ENCODE measurements at regions not wholly inside any gene's neighbourhood (a gene's known extent, or its start where the extent isn't known, plus 50 kb on each side); places are given as distances from the start of the nearest gene placed in this dataset.

DNA sequence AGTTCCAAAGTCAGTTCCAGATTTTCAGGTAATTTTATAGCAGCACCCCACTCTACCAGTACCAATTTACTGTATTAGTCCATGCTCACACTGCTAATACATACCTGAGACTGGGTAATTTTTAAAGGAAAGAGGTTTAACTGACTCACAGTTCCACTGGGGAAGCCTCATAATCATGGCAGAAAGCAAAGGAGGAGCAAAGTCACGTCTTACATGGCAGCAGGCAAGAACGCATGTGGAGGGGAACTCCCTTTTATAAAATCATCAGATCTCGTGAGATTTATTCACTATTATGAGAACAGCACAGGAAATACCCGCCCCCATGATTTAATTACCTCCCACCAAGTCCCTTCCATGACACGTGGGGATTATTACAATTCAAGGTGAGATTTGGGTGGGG, 142.4 kb downstream of the AHR start:
- H3K4me1 ChIP-seq (ENCODE audit: insufficient read depth, low read length): peaks cover 12% of the 10 kb centered on the region
- BruUV-seq (replicated peaks): no TSS peak
- ChIA-PET CTCF (no interaction called here), POLR2A (ENCODE audit: unreplicated experiment) (no interaction called here)
- ATAC-seq (no peak), DNase-seq (no peak)
- no peaks in the 10 kb centered on the region for H3K9me2 ChIP-seq (replicated peaks; ENCODE audit: low read length)
- no peaks in the 10 kb centered on the region for H3F3A ChIP-seq (ENCODE audit: low read length, unreplicated experiment)
- no peak overlapping the region for H2AFZ ChIP-seq (ENCODE audit: low read length)
- no peaks in the 10 kb centered on the region for H3K79me2 ChIP-seq (ENCODE audit: low read length)
- intact Hi-C loops (cut with micrococcal nuclease): loop anchor here (10.0 kb wide), 1 partner anchor 204 kb away; no protein-coding TSS in a partner anchor
- no peaks in the 10 kb centered on the region for H3K27me3 ChIP-seq (ENCODE audit: low read length)
- H3K4me2 ChIP-seq (ENCODE audit: low read length): no peak overlapping the region
- no peak overlapping the region for H3K4me3 ChIP-seq (ENCODE audit: low read length)
- H3K9me3 ChIP-seq (ENCODE audit: low read length): no peaks in the 10 kb centered on the region
- TF ChIP-seq EZH2phosphoT487 (IDR thresholded peaks at IDR 0.05; ENCODE audit: borderline replicate concordance, low read length) (no peak), EZH2 (IDR thresholded peaks at IDR 0.05; ENCODE audit: low read length, unreplicated experiment) (no peak)
- TF ChIP-seq, protein P1, sequence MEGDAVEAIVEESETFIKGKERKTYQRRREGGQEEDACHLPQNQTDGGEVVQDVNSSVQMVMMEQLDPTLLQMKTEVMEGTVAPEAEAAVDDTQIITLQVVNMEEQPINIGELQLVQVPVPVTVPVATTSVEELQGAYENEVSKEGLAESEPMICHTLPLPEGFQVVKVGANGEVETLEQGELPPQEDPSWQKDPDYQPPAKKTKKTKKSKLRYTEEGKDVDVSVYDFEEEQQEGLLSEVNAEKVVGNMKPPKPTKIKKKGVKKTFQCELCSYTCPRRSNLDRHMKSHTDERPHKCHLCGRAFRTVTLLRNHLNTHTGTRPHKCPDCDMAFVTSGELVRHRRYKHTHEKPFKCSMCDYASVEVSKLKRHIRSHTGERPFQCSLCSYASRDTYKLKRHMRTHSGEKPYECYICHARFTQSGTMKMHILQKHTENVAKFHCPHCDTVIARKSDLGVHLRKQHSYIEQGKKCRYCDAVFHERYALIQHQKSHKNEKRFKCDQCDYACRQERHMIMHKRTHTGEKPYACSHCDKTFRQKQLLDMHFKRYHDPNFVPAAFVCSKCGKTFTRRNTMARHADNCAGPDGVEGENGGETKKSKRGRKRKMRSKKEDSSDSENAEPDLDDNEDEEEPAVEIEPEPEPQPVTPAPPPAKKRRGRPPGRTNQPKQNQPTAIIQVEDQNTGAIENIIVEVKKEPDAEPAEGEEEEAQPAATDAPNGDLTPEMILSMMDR (conservative IDR thresholded peaks at IDR 0.05; ENCODE audit: low read depth, low read length): no peak
- no peak overlapping the region for H3K9ac ChIP-seq (ENCODE audit: low read length)
- no peaks in the 10 kb centered on the region for H4K20me1 ChIP-seq (ENCODE audit: low read length)
- H3K36me3 ChIP-seq (ENCODE audit: low read depth, low read length): no peaks in the 10 kb centered on the region
- H3K27ac ChIP-seq (ENCODE audit: low read length): no peak overlapping the region

DNA sequence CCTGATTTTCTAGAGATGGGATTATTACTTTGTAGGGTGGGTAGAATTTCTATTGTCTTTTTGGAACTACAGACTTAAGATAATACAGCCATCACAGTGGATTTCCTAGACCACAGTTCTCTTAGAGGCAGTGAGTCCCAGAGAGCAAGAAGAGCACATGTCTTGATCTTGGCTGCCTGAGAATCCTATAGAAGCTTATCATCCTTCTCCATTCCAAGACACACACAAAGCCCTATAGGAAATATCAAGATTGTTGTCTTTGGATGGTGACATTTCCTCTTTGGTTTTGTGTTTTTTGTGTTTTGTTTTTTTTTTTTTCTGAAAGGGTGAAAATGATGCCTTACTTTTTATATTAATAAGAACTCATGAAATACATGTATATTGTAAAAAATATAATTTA, 143.1 kb downstream of the AHR start:
- CTCF ChIA-PET: no interaction called here

DNA sequence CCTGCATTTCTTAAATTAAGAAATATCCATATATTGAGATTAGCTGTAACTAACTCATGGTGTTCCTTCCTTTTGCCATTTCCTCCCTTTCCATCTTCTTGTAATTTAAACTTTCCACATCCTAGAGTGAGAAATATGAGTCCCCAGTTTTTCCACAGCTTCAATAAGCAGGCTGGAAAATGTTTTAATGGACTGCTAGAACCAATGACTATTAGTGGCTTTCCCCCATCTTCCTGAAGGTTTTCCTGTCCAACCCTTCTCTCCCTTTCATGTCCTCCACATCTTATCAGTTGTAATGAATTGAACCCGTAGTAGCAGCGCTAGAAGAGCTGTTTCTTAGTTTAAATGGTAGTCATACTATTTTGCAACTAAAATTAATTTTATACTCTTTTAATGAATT, 145.7 kb downstream of the AHR start:
- intact Hi-C loops (cut with micrococcal nuclease): loop anchor here (2.0 to 10.0 kb wide), 2 partner anchors 79 to 201 kb away; no protein-coding TSS in a partner anchor
- CTCF ChIA-PET: no interaction called here
- TF ChIP-seq EZH2phosphoT487 (IDR thresholded peaks at IDR 0.05; ENCODE audit: borderline replicate concordance, low read length) (no peak), EZH2 (IDR thresholded peaks at IDR 0.05; ENCODE audit: low read length, unreplicated experiment) (no peak)
- TF ChIP-seq, protein P1 (conservative IDR thresholded peaks at IDR 0.05; ENCODE audit: low read depth, low read length): no peak
- Histone ChIP-seq H3K4me2 (ENCODE audit: low read length) (no peak overlapping the region; the same call in 1 of the 2 replicates), H3K4me3 (ENCODE audit: low read length) (no peak overlapping the region), H3K36me3 (ENCODE audit: low read depth, low read length) (peaks cover 4% of the 10 kb centered on the region; the same call in 1 of the 2 replicates), H4K20me1 (ENCODE audit: low read length) (no peaks in the 10 kb centered on the region), H3K9me2 (replicated peaks; ENCODE audit: low read length) (no peaks in the 10 kb centered on the region), H3K9me3 (ENCODE audit: low read length) (peaks cover 6% of the 10 kb centered on the region; the same call in 1 of the 2 replicates), H3K27ac (ENCODE audit: low read length) (no peak overlapping the region), H3K4me1 (ENCODE audit: insufficient read depth, low read length) (peaks cover 19% of the 10 kb centered on the region), H3K27me3 (ENCODE audit: low read length) (no peaks in the 10 kb centered on the region), H3F3A (ENCODE audit: low read length, unreplicated experiment) (no peaks in the 10 kb centered on the region), H3K79me2 (ENCODE audit: low read length) (no peaks in the 10 kb centered on the region), H2AFZ (ENCODE audit: low read length) (no peak overlapping the region), H3K9ac (ENCODE audit: low read length) (no peak overlapping the region)
- ATAC-seq (no peak), DNase-seq (no peak)
- no TSS peak for BruUV-seq (replicated peaks)
- POLR2A ChIA-PET (ENCODE audit: unreplicated experiment): no interaction called here

More for the DNA sequence above, 143.1 kb downstream of the AHR start:
- no peak for DNase-seq
- no peaks in the 10 kb centered on the region for H3K79me2 ChIP-seq (ENCODE audit: low read length)
- no TSS peak for BruUV-seq (replicated peaks)
- no peak for ATAC-seq
- H3K4me2 ChIP-seq (ENCODE audit: low read length): no peak overlapping the region
- no peaks in the 10 kb centered on the region for H3K9me3 ChIP-seq (ENCODE audit: low read length)
- no peaks in the 10 kb centered on the region for H3K27me3 ChIP-seq (ENCODE audit: low read length)
- H3K4me3 ChIP-seq (ENCODE audit: low read length): no peak overlapping the region
- no peaks in the 10 kb centered on the region for H3F3A ChIP-seq (ENCODE audit: low read length, unreplicated experiment)
- H3K9ac ChIP-seq (ENCODE audit: low read length): no peak overlapping the region
- H2AFZ ChIP-seq (ENCODE audit: low read length): no peak overlapping the region
- intact Hi-C loops (cut with micrococcal nuclease): loop anchor here (10.0 kb wide), 1 partner anchor 203 kb away; no protein-coding TSS in a partner anchor
- H3K27ac ChIP-seq (ENCODE audit: low read length): no peak overlapping the region
- no peaks in the 10 kb centered on the region for H3K36me3 ChIP-seq (ENCODE audit: low read depth, low read length)
- TF ChIP-seq, protein P1 (conservative IDR thresholded peaks at IDR 0.05; ENCODE audit: low read depth, low read length): no peak
- TF ChIP-seq EZH2phosphoT487 (IDR thresholded peaks at IDR 0.05; ENCODE audit: borderline replicate concordance, low read length) (no peak), EZH2 (IDR thresholded peaks at IDR 0.05; ENCODE audit: low read length, unreplicated experiment) (no peak)
- POLR2A ChIA-PET (ENCODE audit: unreplicated experiment): no interaction called here
- H4K20me1 ChIP-seq (ENCODE audit: low read length): no peaks in the 10 kb centered on the region
- H3K9me2 ChIP-seq (replicated peaks; ENCODE audit: low read length): no peaks in the 10 kb centered on the region
- H3K4me1 ChIP-seq (ENCODE audit: insufficient read depth, low read length): peaks cover 12% of the 10 kb centered on the region

Data from PC-3 (cell line).